ENCODE measurements at regions not wholly inside any gene's neighbourhood (a gene's known extent, or its start where the extent isn't known, plus 50 kb on each side); places are given as distances from the start of the nearest gene placed in this dataset.

- no peak for TF ChIP-seq CTCF (IDR thresholded peaks at IDR 0.05)
- TF ChIP-seq EP300 (IDR thresholded peaks at IDR 0.05), result no peak
- TF ChIP-seq POLR2A (IDR thresholded peaks at IDR 0.05), result no peak
Measured at GRCh38 chr15:29386523-29386922, 116.9 kb upstream of the NSMCE3 start.

Measured in ovary (tissue), 3 donors.